ENCODE measurements at regions not wholly inside any gene's neighbourhood (a gene's known extent, or its start where the extent isn't known, plus 50 kb on each side); places are given as distances from the start of the nearest gene placed in this dataset.

- DNase-seq = no peak
These were observed 312.8 kb upstream of the EPHA5 start for GRCh38 chr4:65983061-65983460.

GRCh38 chr4:65976287-65976686 is 306.0 kb upstream of the EPHA5 start:
- no peak for DNase-seq

GRCh38 chr4:65973186-65973585 is 302.9 kb upstream of the EPHA5 start:
- no peak for DNase-seq

- DNase-seq = no peak
These were observed 301.4 kb upstream of the EPHA5 start for GRCh38 chr4:65971686-65972085.

- DNase-seq = no peak
These were observed 298.7 kb upstream of the EPHA5 start for GRCh38 chr4:65968831-65969558.

- no peak for DNase-seq
These were observed 290.5 kb upstream of the EPHA5 start for GRCh38 chr4:65960751-65961150.

- DNase-seq = no peak
These were observed 284.1 kb upstream of the EPHA5 start for GRCh38 chr4:65954416-65954815.

GRCh38 chr4:65951177-65951576 is 280.9 kb upstream of the EPHA5 start:
- DNase-seq = no peak

- DNase-seq = no peak
These were observed 272.8 kb upstream of the EPHA5 start for GRCh38 chr4:65943076-65943475.

GRCh38 chr4:65924843-65925242 is 254.6 kb upstream of the EPHA5 start:
- DNase-seq = no peak

- no peak for DNase-seq
These were observed 253.3 kb upstream of the EPHA5 start for GRCh38 chr4:65923616-65924015.

GRCh38 chr4:65921180-65921579 is 250.9 kb upstream of the EPHA5 start:
- DNase-seq = no peak

- no peak for DNase-seq
These were observed 248.6 kb upstream of the EPHA5 start for GRCh38 chr4:65918872-65919271.

GRCh38 chr4:65918212-65918611 is 247.9 kb upstream of the EPHA5 start:
- no peak for DNase-seq

GRCh38 chr4:65917486-65917885 is 247.2 kb upstream of the EPHA5 start:
- no peak for DNase-seq

- no peak for DNase-seq
These were observed 241.4 kb upstream of the EPHA5 start for GRCh38 chr4:65911720-65912119.

GRCh38 chr4:65893957-65894755 is 223.9 kb upstream of the EPHA5 start:
- DNase-seq = no peak

GRCh38 chr4:65893271-65893670 is 223.0 kb upstream of the EPHA5 start:
- DNase-seq = no peak

- no peak for DNase-seq
These were observed 210.3 kb upstream of the EPHA5 start for GRCh38 chr4:65880594-65880993.

GRCh38 chr4:65868096-65868824 is 198.0 kb upstream of the EPHA5 start:
- DNase-seq = no peak

GRCh38 chr4:65865489-65865888 is 195.2 kb upstream of the EPHA5 start:
- no peak for DNase-seq

GRCh38 chr4:65861993-65862392 is 191.7 kb upstream of the EPHA5 start:
- no peak for DNase-seq

- no peak for DNase-seq
These were observed 175.0 kb upstream of the EPHA5 start for GRCh38 chr4:65845199-65845773.
